ENCODE measurements at regions not wholly inside any gene's neighbourhood (a gene's known extent, or its start where the extent isn't known, plus 50 kb on each side); places are given as distances from the start of the nearest gene placed in this dataset.

DNA sequence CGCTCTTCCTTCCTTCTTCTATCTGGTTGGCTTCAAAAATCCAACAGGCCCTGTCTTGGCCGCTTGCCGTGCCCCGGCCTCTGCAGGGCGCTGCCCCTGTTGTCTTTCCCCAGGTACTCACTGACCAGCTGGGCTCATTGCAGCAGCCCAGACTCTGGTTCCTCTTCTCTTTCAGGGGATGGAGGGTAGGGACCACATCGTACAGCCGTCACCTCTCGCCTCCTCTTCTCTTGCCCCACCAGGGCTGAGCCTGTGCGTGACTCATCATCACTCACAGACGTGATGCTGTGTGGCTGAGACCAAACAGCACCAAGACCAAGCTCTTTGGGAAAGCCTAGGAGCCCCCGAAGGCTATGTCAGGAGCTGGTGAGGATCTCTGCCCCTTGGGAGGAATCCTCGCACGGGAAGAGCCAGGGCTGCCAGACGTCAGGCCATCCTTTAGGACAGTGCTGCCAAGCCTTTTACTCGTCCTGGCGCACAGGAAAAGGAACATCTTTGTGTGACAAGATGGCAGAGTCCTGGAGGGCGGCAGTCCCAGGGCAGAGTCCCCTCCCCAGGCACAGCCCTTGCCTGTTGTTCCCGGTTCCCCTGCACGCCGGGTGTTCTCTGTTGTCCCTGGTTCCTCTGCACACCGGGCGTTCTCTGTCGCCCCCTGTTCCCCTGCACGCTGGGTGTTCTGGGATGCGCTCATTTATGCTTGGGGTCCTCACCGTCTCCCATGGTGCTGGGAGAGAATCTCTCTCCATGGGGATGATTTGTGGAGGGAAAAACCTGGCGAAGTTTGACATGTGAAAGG is 188.5 kb upstream of the SHH start:
- TF ChIP-seq ZNF274 (IDR thresholded peaks at IDR 0.05; ENCODE audit: low read depth, low read length) = no peak
- no peak for TF ChIP-seq YY1 (IDR thresholded peaks at IDR 0.05; ENCODE audit: insufficient read depth, insufficient read length)
